ENCODE measurements at regions not wholly inside any gene's neighbourhood (a gene's known extent, or its start where the extent isn't known, plus 50 kb on each side); places are given as distances from the start of the nearest gene placed in this dataset.

DNA sequence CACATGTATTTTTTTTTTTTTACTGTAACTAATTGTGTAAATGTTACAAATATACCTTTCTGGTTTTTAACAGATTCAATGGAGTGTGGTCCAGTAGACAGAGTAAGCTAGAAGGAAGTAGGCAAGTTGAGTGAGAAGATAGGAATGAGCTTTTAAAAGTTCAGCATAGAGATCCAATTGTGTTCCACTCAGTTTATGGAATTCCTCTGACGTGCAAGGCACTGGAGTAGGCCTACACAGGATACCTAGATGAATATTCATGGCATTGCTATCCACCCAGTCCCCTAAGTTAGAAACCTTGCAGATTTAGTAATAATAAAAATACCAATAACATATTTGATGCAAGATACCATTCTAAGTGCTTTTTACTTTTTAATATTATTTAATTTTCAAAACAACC, 225.6 kb upstream of the ARID2 start:
- TF ChIP-seq POLR2AphosphoS5 (IDR thresholded peaks at IDR 0.05; ENCODE audit: low read depth, low read length) (no peak), REST (IDR thresholded peaks at IDR 0.05; ENCODE audit: insufficient read depth in 1 of 2, low read depth in 2 of 2, low read length in 2 of 2) (no peak), FOXP2 (optimal IDR thresholded peaks at IDR 0.05; ENCODE audit: borderline replicate concordance, extremely low read depth, extremely low read length, insufficient read depth) (no peak), SIN3A (IDR thresholded peaks at IDR 0.05; ENCODE audit: borderline replicate concordance, insufficient read depth, low read length) (no peak), TAF1 (IDR thresholded peaks at IDR 0.05; ENCODE audit: borderline replicate concordance, insufficient read depth, low read length) (no peak)

DNA sequence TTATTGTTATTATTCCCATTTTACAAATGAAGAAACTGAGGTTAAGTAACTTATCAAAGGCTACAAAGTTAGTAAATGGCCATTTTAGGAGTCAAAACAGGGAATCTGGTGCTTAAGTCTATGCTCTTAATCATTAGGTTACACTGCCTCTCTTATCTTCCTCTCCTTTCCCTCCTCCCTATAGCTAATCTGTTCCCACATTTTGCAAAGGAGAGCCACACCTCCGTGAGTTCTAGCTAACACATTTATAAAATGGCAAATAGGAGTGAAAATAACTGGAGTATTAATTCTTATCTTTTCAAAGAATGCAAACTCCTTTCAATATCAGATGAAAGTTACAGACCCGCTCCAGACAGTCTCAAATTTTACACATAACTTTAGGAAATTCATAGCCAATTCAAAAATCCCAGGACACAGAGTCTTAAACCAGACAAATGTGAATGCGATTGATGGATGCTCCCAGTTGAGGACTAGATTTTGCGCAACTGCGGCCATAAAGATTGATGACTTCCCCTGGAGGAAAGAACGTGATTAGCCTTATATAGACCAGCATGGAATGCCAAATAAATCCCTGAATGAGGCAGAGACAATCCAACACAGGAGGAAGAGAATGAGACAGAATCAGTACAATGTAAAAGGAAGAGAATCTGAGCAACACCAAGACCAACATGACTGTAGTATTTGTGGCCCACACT, 225.0 kb upstream of the ARID2 start:
- TF ChIP-seq POLR2AphosphoS5 (IDR thresholded peaks at IDR 0.05; ENCODE audit: low read depth, low read length) (no peak), FOXP2 (optimal IDR thresholded peaks at IDR 0.05; ENCODE audit: borderline replicate concordance, extremely low read depth, extremely low read length, insufficient read depth) (no peak), TAF1 (IDR thresholded peaks at IDR 0.05; ENCODE audit: borderline replicate concordance, insufficient read depth, low read length) (no peak), SIN3A (IDR thresholded peaks at IDR 0.05; ENCODE audit: borderline replicate concordance, insufficient read depth, low read length) (no peak), REST (IDR thresholded peaks at IDR 0.05; ENCODE audit: insufficient read depth in 1 of 2, low read depth in 2 of 2, low read length in 2 of 2) (no peak)

DNA sequence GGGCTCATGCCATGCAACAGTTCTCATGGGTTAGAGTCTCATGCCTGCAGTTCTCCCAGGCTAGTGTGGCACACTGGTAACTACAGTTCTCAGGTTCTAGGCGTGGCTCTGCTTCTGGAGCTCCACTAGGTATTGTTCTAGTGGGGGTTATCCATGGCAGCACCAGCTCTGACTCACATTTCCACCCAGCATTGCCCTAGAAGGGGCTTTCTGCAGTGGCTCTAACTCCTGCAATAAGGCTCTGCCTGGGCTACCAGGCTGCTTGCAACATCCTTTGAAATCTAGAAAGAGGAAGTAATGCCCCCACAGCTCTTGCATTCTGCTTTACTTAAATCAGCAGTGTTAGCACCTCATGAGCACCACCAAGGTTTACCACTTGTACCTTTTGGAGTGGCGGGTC, 220.3 kb upstream of the ARID2 start:
- TF ChIP-seq POLR2AphosphoS5 (IDR thresholded peaks at IDR 0.05; ENCODE audit: low read depth, low read length) = no peak

GRCh38 chr12:45509621-45510020, 219.9 kb upstream of the ARID2 start:
- TF ChIP-seq POLR2AphosphoS5 (IDR thresholded peaks at IDR 0.05; ENCODE audit: low read depth, low read length) (no peak), TAF1 (IDR thresholded peaks at IDR 0.05; ENCODE audit: borderline replicate concordance, insufficient read depth, low read length) (no peak), REST (IDR thresholded peaks at IDR 0.05; ENCODE audit: insufficient read depth in 1 of 2, low read depth in 2 of 2, low read length in 2 of 2) (no peak), SIN3A (IDR thresholded peaks at IDR 0.05; ENCODE audit: borderline replicate concordance, insufficient read depth, low read length) (no peak), FOXP2 (optimal IDR thresholded peaks at IDR 0.05; ENCODE audit: borderline replicate concordance, extremely low read depth, extremely low read length, insufficient read depth) (no peak)

GRCh38 chr12:45517381-45517780, 212.1 kb upstream of the ARID2 start:
- TF ChIP-seq SIN3A (IDR thresholded peaks at IDR 0.05; ENCODE audit: borderline replicate concordance, insufficient read depth, low read length) = no peak
- TF ChIP-seq REST (IDR thresholded peaks at IDR 0.05; ENCODE audit: insufficient read depth in 1 of 2, low read depth in 2 of 2, low read length in 2 of 2) = no peak
- no peak for TF ChIP-seq TAF1 (IDR thresholded peaks at IDR 0.05; ENCODE audit: borderline replicate concordance, insufficient read depth, low read length)
- TF ChIP-seq FOXP2 (optimal IDR thresholded peaks at IDR 0.05; ENCODE audit: borderline replicate concordance, extremely low read depth, extremely low read length, insufficient read depth) = no peak
- TF ChIP-seq POLR2AphosphoS5 (IDR thresholded peaks at IDR 0.05; ENCODE audit: low read depth, low read length) = no peak

Data from PFSK-1 (cell line).